HCT116 (cell line): ENCODE measurements at regions not wholly inside any gene's neighbourhood (a gene's known extent, or its start where the extent isn't known, plus 50 kb on each side); places are given as distances from the start of the nearest gene placed in this dataset.

ENCODE experiments used
- CEBPB ChIP-seq: IDR thresholded peaks from 2 replicates; pipeline ENCODE4 v1.6.1; 2012; ENCODE audit warnings: low read depth
- EZH2 ChIP-seq: fragments of 200-600 bp; sonication (generic); IDR thresholded peaks from 2 replicates; pipeline ENCODE4 v1.6.1; 2017; ENCODE audit warnings: antibody characterized with exemption, mixed run types
- FOSL1 ChIP-seq: IDR thresholded peaks from 2 replicates; pipeline ENCODE4 v1.6.1; 2012; ENCODE audit warnings: low read depth
- JUND ChIP-seq: IDR thresholded peaks from 2 replicates; pipeline ENCODE4 v1.6.1; 2012
- POLR2A ChIP-seq: IDR thresholded peaks from 2 replicates; pipeline ENCODE4 v1.7.0; 2011; ENCODE audit warnings: borderline replicate concordance; ENCODE audit not compliant: insufficient read depth, insufficient read length; ENCODE audit errors: extremely low read depth
- POLR2AphosphoS5 ChIP-seq: IDR thresholded peaks from 2 replicates; pipeline ENCODE4 v1.6.1; 2011; ENCODE audit warnings: mild to moderate bottlenecking, low read depth, low read length, moderate library complexity
- RAD21 ChIP-seq: IDR thresholded peaks from 2 replicates; pipeline ENCODE4 v1.6.1; 2012; ENCODE audit warnings: low read depth, mild to moderate bottlenecking
- TF ChIP-seq, protein P1 (sequence below), 3 experiments: fragments of 200-600 bp in 1 of 3; sonication (generic) in 1 of 3; IDR thresholded peaks in 2 of 3; conservative IDR thresholded peaks in 1 of 3; 2 replicates each; pipeline ENCODE4 v1.5.1; 2012 to 2017; ENCODE audit warnings: low read depth in 2 of 3, low read length in 2 of 3, antibody characterized with exemption in 1 of 3, borderline replicate concordance in 1 of 3, control low read depth in 1 of 3, mild to moderate bottlenecking in 1 of 3, mixed read lengths in 1 of 3, mixed run types in 1 of 3, moderate library complexity in 1 of 3; ENCODE audit not compliant: insufficient read depth in 1 of 3

DNA sequence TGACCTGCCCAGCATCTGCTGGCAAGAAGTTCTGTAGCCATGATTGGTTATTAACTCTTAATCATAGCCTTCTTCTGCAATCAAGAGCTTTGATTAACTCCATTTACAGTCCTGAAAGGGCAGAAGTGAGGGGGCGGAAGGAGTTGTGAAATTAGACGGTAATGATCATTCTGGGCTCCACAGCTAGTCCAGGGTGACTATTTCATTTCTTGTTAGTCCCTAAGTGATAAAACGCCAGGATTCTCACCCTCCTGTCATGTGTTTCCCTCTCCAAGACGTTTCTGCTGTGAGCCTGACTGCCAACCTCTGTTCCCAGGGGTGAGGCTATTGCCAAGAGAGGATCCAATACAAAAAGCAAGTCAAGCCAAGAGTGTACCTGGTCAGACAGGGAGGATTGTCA is 155.9 kb upstream of the IPO5 start:
- TF ChIP-seq, protein P1, sequence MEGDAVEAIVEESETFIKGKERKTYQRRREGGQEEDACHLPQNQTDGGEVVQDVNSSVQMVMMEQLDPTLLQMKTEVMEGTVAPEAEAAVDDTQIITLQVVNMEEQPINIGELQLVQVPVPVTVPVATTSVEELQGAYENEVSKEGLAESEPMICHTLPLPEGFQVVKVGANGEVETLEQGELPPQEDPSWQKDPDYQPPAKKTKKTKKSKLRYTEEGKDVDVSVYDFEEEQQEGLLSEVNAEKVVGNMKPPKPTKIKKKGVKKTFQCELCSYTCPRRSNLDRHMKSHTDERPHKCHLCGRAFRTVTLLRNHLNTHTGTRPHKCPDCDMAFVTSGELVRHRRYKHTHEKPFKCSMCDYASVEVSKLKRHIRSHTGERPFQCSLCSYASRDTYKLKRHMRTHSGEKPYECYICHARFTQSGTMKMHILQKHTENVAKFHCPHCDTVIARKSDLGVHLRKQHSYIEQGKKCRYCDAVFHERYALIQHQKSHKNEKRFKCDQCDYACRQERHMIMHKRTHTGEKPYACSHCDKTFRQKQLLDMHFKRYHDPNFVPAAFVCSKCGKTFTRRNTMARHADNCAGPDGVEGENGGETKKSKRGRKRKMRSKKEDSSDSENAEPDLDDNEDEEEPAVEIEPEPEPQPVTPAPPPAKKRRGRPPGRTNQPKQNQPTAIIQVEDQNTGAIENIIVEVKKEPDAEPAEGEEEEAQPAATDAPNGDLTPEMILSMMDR (IDR thresholded peaks at IDR 0.05 in 2 of 3, conservative IDR thresholded peaks at IDR 0.05 in 1 of 3; ENCODE audit: borderline replicate concordance in 1 of 3, insufficient read depth in 1 of 3, low read depth in 2 of 3, low read length in 2 of 3): no peak
- TF ChIP-seq JUND (no peak), POLR2A (no peak), EZH2 (no peak), FOSL1 (no peak), RAD21 (no peak), CEBPB (no peak), POLR2AphosphoS5 (no peak)
